ENCODE measurements at regions not wholly inside any gene's neighbourhood (a gene's known extent, or its start where the extent isn't known, plus 50 kb on each side); places are given as distances from the start of the nearest gene placed in this dataset.
A peak's percentile ranks its signal among the peaks of the same experiment; 100 is the strongest.

- H3K9me3 ChIP-seq: no peaks in the 10 kb centered on the region
- no peak overlapping the region for H3K27ac ChIP-seq
- H3K4me1 ChIP-seq: peaks cover 18% of the 10 kb centered on the region
- H3K27me3 ChIP-seq: no peaks in the 10 kb centered on the region
- H3K4me3 ChIP-seq: no peak overlapping the region
- no peak overlapping the region for H3K4me2 ChIP-seq
- H3K9ac ChIP-seq: no peak overlapping the region
- no peak for TF ChIP-seq Cebpa-rat (IDR thresholded peaks at IDR 0.05)
- no peaks in the 10 kb centered on the region for H3K36me3 ChIP-seq
- no peaks in the 10 kb centered on the region for H4K20me1 ChIP-seq
Measured at GRCh38 chr9:36728651-36729520, 156.2 kb downstream of the MELK start.

GRCh38 chr9:36729906-36730305 is 157.2 kb downstream of the MELK start:
- no peaks in the 10 kb centered on the region for H3K27me3 ChIP-seq
- TF ChIP-seq Cebpa-rat (IDR thresholded peaks at IDR 0.05): no peak
- H3K27ac ChIP-seq: no peak overlapping the region
- H3K4me3 ChIP-seq: no peak overlapping the region
- H3K36me3 ChIP-seq: no peaks in the 10 kb centered on the region
- H3K4me1 ChIP-seq: peaks cover 14% of the 10 kb centered on the region
- H3K9ac ChIP-seq: no peak overlapping the region
- no peaks in the 10 kb centered on the region for H4K20me1 ChIP-seq
- H3K9me3 ChIP-seq: no peaks in the 10 kb centered on the region
- H3K4me2 ChIP-seq: no peak overlapping the region

GRCh38 chr9:36730414-36730813 is 157.7 kb downstream of the MELK start:
- Histone ChIP-seq H4K20me1 (no peaks in the 10 kb centered on the region), H3K27me3 (no peaks in the 10 kb centered on the region), H3K9me3 (no peaks in the 10 kb centered on the region), H3K4me2 (no peak overlapping the region), H3K36me3 (no peaks in the 10 kb centered on the region), H3K4me1 (peaks cover 14% of the 10 kb centered on the region), H3K4me3 (no peak overlapping the region), H3K9ac (no peak overlapping the region), H3K27ac (no peak overlapping the region)
- no peak for TF ChIP-seq Cebpa-rat (IDR thresholded peaks at IDR 0.05)

- Histone ChIP-seq H3K27ac (no peak overlapping the region), H3K36me3 (no peaks in the 10 kb centered on the region), H3K9ac (no peak overlapping the region), H4K20me1 (no peaks in the 10 kb centered on the region), H3K4me3 (no peak overlapping the region), H3K4me1 (peaks cover 14% of the 10 kb centered on the region), H3K9me3 (no peaks in the 10 kb centered on the region), H3K27me3 (no peaks in the 10 kb centered on the region), H3K4me2 (peak overlapping the region; percentile 54)
- no peak for TF ChIP-seq Cebpa-rat (IDR thresholded peaks at IDR 0.05)
Measured at GRCh38 chr9:36731068-36731956, 158.6 kb downstream of the MELK start.

- Histone ChIP-seq H3K36me3 (no peaks in the 10 kb centered on the region), H3K9ac (no peak overlapping the region), H3K27ac (no peak overlapping the region), H3K4me3 (no peak overlapping the region), H3K4me1 (peaks cover 19% of the 10 kb centered on the region), H3K9me3 (no peaks in the 10 kb centered on the region), H3K27me3 (peaks cover 16% of the 10 kb centered on the region), H4K20me1 (no peaks in the 10 kb centered on the region), H3K4me2 (no peak overlapping the region)
- no peak for TF ChIP-seq Cebpa-rat (IDR thresholded peaks at IDR 0.05)
Measured at GRCh38 chr9:36734737-36735136, 162.0 kb downstream of the MELK start.

- Histone ChIP-seq H3K27me3 (peaks cover 35% of the 10 kb centered on the region), H3K9ac (no peak overlapping the region), H3K27ac (no peak overlapping the region), H3K9me3 (no peaks in the 10 kb centered on the region), H3K4me2 (no peak overlapping the region), H4K20me1 (no peaks in the 10 kb centered on the region), H3K4me1 (peaks cover 16% of the 10 kb centered on the region), H3K4me3 (no peak overlapping the region), H3K36me3 (no peaks in the 10 kb centered on the region)
- no peak for TF ChIP-seq Cebpa-rat (IDR thresholded peaks at IDR 0.05)
Measured at GRCh38 chr9:36736648-36737047, 164.0 kb downstream of the MELK start.

- Histone ChIP-seq H3K4me3 (no peak overlapping the region), H3K36me3 (no peaks in the 10 kb centered on the region), H3K4me2 (no peak overlapping the region), H3K9me3 (no peaks in the 10 kb centered on the region), H3K27me3 (peaks cover 40% of the 10 kb centered on the region), H3K27ac (no peak overlapping the region), H4K20me1 (no peaks in the 10 kb centered on the region), H3K9ac (no peak overlapping the region), H3K4me1 (peaks cover 7% of the 10 kb centered on the region; the same call in 1 of the 2 replicates)
- TF ChIP-seq Cebpa-rat (IDR thresholded peaks at IDR 0.05): no peak
Measured at GRCh38 chr9:36738318-36738976, 165.8 kb downstream of the MELK start.

- H3K27ac ChIP-seq: no peak overlapping the region
- H3K27me3 ChIP-seq: peaks cover 40% of the 10 kb centered on the region
- H3K36me3 ChIP-seq: no peaks in the 10 kb centered on the region
- no peaks in the 10 kb centered on the region for H3K9me3 ChIP-seq
- no peaks in the 10 kb centered on the region for H4K20me1 ChIP-seq
- H3K4me2 ChIP-seq: peak overlapping the region; percentile 8; the same call in 1 of the 2 replicates
- H3K9ac ChIP-seq: no peak overlapping the region
- no peak for TF ChIP-seq Cebpa-rat (IDR thresholded peaks at IDR 0.05)
- peaks cover 7% of the 10 kb centered on the region; the same call in 1 of the 2 replicates for H3K4me1 ChIP-seq
- H3K4me3 ChIP-seq: no peak overlapping the region
Measured at GRCh38 chr9:36739373-36740116, 166.8 kb downstream of the MELK start.

GRCh38 chr9:36742264-36742663 is 169.6 kb downstream of the MELK start:
- no peak overlapping the region for H3K9ac ChIP-seq
- H4K20me1 ChIP-seq: no peaks in the 10 kb centered on the region
- no peak overlapping the region for H3K27ac ChIP-seq
- peaks cover 7% of the 10 kb centered on the region; the same call in 1 of the 2 replicates for H3K4me1 ChIP-seq
- H3K36me3 ChIP-seq: no peaks in the 10 kb centered on the region
- no peaks in the 10 kb centered on the region for H3K9me3 ChIP-seq
- H3K27me3 ChIP-seq: peaks cover 40% of the 10 kb centered on the region
- H3K4me3 ChIP-seq: no peak overlapping the region
- TF ChIP-seq Cebpa-rat (IDR thresholded peaks at IDR 0.05): no peak
- H3K4me2 ChIP-seq: no peak overlapping the region

Measured in BLaER1 (cell line).